GM21367 (cell line): ENCODE measurements at regions not wholly inside any gene's neighbourhood (a gene's known extent, or its start where the extent isn't known, plus 50 kb on each side); places are given as distances from the start of the nearest gene placed in this dataset.
"Not testable (repeated sequence)": the region's sequence is repeated elsewhere in the genome, so short reads cannot be mapped to it uniquely, and the experiment has no call there.

Source experiments
- ATAC-seq: cut with Tn5 transposase; IDR thresholded peaks from one replicate; pipeline ENCODE4 v1.9.1; 2021; ENCODE audit not compliant: unreplicated experiment

DNA sequence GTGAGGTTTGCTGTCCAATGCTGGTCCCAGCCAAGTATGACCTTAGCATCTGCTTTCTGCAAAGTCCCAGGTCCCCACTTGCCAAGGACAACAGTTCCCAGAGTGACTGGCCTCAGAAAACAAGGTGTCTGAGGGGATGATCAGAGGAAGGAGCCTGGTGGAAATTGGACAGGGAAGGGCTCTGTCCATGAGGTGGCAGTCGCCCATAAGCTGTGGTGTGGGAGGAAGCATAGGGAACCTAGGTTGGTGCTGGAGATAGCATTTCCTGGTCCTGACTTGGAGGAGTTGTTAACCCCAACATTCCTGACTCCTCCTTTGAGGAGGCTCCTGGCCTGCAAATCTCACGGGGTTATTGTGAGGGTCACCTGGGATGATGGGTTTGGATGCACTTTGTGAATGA lies 77.8 kb downstream of the LIMS4 start:
- not testable (repeated sequence) for ATAC-seq

DNA sequence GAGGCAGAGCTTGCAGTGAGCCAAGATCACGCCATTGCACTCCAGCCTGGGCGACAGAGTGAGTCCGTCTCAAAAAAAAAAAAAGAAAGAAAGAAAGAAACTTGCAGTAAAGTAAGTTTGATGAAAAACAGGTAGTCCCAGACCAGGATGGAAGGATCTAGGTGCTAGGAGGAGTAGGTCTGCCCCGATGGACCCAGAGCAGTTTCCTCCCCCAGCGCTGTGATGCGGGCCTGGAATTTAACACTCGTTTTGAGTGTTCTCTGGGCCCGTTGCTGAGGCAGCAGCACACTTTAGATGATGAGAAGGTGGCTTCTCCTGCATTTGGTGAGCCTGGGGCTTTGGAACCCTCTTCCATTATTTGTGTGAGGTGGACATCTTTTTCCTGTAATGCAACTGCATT lies 80.2 kb downstream of the LIMS4 start:
- ATAC-seq, result not testable (repeated sequence)

DNA sequence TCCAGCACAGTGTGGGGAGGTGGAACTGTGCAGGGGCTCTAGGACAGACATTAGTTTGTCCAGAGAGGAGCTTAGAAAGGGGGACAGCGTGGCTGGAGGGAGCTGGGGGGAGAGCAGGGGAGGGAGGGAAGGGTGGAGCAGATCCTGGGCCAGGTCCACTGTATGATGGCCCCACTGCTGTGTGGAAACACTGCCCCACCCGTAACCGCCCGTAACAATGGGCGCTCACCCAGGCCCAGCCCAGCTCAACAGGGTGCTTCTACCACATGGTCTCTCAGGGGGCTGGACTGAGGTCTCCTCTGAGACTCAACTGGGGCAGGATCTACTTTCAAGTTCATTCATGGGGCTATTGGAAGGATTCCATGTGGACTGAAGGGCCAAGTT lies 81.6 kb downstream of the LIMS4 start:
- ATAC-seq, result not testable (repeated sequence)

DNA sequence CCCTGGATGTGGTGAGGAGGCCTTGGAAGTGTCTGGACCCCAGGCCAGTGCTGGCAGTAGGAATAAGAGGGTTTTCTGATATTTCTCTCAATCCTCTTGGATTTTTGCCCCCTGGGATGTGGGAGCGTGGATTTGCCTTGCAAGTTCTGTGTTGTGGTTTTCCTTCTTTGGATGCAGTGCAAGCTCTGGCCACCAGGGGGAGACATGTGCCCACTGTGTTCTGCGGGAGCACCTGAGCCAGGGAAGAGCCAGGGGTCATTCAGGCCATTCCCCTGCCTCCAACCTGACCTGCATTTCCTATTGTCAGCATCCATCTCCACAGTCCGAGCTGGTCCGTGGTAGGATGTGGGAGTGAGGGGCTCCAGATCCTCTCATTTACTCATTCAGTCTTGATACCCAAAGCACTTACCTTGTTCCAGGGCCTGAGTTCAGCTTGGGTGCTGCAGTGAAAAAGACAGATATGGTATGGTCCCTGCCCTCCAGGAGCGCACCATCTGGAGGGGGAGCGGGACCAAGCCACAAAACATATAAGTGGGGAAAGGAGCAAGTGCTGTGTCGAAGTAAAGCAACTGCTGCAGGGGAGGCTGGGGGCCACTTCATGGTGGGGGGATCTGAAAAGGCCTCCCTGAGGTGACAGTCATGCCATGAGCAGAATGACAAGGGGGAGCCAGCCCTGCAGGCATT lies 82.1 kb downstream of the LIMS4 start:
- ATAC-seq, result not testable (repeated sequence)

DNA sequence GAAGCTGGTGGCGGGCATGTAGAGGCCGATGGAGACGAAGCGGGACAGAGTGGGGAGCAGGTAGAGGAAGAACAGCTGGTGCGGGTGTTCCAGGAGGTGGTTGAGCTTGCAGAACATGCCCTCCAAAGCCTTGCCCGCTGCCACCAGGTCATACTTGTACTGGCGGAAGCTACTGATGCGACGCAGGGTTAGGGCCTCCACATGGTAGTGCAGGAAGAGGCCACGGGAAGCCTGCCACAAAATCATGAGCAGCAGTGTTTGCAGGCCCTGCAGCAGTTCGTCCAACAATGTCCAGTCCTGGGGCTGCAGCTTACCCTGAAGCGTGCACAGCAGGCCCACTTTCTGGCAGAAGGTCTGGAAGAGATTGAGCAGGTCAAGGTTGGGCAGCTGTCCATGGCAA lies 85.6 kb downstream of the LIMS4 start:
- ATAC-seq, result not testable (repeated sequence)

DNA sequence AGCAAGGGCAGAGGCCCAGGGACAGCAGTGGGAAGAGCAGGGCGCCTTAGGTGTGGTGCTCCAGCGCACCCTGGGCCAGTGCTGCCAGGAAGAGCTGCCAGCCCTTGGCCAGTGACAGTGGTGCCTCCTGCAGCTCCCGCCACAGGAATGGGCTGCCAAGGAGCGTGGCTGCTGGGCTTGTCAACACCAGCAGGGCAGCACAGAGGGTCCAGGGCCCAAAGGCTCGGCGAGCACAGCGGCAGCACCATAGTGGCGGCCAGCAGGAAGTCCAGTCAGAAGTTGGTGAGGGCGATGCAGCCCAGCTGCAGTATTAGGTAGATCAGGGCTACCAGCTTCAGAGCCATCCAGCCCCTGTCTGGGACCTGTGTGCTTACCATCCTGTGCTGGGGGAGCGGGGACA lies 86.1 kb downstream of the LIMS4 start:
- not testable (repeated sequence) for ATAC-seq

DNA sequence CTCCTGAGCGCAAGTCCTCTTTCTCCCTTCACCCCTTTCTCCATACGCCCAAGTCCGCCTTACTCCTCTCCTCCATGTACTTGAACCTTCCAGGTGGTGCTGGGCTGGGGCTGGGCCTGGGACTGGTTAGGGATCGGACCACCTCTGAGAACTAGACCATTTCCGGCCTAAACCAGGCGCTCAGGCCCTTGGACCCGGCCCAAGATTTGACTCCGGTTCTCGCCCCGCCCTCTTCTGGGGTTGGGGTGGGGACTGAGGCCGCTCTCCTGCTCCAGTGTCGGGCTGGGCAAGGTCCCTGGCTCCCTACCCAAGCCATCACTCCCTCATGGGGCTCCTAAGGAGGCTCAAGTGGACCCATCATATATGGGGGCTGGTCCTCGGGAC lies 87.9 kb downstream of the LIMS4 start:
- ATAC-seq, result not testable (repeated sequence)

DNA sequence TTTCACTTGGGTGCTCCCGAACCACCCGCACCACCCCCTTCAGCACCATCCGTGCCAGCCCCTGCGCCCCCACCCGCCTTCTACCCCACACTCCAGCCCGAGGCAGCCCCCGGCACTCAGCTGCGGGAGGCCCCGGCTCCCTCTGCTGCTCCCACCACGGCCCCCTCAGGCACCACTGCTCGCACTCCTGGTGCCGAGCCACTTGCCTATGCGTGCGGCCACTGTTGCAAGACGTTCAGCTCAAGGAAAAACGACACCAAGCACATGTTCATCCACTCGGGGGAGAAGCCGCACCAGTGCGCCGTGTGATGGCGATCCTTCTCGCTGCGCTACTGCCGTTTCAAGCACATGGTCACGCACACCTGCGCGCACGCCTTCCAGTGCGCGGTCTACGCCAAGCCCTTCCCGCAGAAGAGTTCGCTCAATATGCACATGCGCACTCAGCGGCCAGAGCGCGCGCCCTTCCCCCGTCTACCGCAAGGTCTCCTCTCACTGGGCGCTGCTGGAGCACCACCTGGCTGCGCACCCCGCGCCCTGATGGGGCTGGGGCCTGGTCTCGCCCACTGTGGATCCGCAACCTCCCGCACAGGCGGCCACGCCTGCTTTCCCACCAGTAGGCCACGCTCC lies 88.4 kb downstream of the LIMS4 start:
- ATAC-seq, result not testable (repeated sequence)

DNA sequence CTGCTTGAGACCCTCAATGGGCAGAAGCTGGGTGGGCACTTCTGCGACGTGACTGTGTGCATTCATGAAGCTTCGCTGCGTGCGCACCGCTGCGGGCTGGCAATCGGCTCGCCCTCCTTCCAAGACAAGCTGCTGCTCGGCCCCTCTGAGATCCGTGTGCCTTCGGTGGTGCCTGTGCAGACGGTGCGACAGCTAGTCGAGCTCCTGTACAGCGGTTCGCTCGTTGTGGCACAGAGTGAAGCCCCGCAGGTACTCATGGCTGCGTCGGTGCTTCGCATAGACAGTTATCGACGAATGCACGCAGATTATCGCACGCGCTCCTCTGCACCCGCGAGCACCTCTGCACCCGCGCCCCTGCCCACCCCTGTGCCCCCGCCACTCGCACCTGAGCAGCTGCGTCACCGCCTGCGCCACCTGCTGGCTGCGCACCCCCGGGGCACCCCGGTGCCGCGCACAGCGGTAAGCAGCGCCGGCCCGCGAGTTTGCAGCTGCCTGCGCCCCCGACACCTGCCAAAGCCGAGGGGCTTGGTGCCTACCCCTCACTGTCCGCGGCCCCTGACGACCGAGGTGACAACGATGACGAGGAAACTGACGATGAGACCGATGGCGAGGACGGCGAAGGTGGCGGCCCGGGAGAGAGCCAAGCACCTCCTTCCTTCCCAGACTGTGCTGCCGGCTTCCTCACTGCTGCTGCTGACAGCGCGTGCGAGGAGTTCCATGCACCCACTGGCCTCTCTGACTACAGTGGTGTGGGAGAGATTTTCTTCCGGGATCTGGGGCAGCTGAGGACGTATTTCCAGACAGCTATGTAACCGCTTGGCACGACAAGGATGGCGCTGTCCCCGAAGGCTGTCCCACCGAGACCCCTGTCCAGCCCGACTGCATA lies 89.2 kb downstream of the LIMS4 start:
- not testable (repeated sequence) for ATAC-seq

DNA sequence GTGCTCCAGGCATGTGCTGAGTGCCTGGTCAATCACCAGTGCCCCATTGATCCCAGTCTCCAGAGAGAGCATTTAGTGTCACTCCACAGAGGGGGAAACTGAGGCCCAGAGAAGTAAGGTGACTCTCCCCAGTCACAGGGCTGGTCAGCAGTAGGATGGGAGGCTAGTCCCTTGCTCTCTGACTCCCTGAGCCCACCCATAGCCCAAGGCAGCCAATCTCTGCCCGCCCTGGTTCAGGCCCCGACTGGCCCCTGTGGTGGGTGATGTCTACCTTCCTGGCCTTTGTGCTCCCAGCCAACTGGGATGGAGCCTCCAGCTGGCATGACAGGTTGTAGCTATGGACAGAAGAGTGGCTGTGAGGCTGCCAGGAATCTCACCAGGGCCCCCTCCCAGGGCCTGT lies 99.1 kb downstream of the LIMS4 start:
- ATAC-seq, result not testable (repeated sequence)

DNA sequence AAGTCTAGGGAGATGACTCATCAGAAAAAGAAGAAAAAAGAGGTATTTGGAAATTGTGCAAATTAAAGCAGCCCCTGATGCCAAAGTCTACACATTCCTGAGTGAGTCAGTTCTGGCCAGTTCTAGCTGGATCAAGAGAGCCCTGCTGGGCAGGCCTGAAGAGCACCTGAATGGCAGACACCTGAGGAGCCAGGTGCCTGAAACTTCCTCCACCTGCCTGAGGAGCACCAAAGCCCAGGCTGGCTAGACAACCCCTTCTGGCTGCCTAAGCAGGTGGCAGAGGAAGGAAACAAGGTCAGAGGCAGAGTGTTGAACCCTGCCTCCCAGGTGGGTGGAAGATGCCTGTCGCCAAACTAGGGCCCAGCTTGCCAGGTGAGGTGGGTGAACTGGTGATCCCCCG lies 101.0 kb downstream of the LIMS4 start:
- not testable (repeated sequence) for ATAC-seq

DNA sequence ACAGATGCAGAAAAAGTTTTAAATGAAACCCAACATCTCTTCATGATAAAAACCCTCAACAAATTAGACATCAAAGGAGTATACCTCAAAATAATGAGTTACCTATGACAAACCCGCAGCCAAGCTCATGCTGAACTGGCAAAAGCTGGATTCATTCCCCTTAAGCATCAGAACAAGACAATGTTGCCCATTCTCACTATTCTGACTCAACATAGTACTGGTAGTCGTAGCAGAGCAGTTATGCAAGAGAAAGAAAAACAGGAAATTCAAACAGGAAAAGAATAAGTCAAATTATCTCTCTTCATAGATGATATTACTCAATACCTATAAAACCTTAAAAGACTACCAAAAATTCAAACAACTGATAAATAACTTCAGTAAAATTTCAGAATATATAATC lies 115.0 kb downstream of the LIMS4 start:
- not testable (repeated sequence) for ATAC-seq

DNA sequence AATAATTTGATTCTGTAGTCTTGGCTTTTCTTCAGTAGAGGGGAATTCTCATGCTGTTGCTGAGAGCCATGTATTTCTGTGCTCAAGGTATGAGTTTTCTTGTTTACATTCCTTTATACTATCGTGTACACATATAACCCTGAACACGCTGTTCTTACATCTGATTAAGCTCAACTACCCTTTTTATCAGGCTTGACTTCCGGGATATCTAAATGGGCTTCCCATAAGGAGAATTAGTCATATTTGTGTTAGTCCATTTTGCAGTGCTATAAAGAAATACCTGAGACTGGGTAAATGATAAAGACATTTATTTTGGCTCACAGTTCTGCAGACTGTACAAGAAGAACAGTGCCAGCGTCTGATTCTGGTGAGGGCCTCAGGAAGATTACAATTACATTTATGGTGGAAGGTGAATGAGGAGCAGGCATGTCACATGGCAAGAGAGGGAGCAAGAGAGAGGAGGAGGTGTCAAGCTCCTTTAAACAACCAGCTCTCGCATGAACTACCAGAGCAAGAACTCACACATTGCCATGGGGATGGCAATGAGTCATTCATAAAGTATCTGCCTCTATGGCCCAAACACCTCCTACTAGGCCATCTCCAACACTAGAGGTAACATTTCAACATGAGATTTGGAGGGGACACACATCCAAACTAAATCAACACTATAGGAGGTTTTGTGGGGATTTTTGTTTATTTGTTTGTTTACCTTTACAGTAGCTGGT lies 118.2 kb downstream of the LIMS4 start:
- ATAC-seq, result not testable (repeated sequence)

DNA sequence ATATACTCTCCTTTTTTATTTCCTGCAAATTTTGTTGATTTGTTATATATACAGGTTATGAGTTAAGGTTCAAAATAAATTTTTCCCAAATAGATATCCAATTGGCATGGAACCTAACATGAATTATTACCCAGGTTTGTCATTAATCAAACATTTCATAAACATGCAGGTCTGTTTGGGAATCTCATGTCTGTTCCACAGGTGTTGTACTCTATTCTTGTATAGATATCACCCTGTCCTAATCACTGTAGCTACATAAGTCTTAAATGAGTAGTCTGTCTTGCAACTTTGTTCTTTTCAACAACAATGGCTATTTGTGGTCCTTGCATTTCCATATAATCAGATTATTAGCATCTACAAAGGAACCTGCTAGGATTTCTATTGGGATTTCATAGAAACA lies 121.9 kb downstream of the LIMS4 start:
- not testable (repeated sequence) for ATAC-seq

DNA sequence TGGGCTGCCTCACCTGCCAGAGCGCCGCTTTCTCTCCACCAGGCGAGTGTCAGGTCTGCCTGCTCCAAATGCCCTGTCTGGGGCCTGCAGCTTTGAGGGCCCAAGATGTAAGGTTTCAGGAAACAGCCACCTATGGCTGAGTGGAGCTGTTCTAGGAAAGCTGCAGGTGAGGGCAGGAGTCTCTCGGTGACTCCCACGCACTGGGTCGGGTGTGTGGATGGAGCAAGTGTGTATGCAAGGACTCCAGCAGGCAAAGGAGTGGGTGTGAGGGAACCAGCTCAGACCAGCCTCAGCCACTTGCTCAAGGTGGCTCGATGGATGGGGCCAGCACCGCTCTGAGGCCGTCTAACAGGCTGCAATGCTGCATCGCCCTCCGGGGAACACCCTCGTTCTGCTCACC lies 123.7 kb downstream of the LIMS4 start:
- ATAC-seq, result not testable (repeated sequence)

DNA sequence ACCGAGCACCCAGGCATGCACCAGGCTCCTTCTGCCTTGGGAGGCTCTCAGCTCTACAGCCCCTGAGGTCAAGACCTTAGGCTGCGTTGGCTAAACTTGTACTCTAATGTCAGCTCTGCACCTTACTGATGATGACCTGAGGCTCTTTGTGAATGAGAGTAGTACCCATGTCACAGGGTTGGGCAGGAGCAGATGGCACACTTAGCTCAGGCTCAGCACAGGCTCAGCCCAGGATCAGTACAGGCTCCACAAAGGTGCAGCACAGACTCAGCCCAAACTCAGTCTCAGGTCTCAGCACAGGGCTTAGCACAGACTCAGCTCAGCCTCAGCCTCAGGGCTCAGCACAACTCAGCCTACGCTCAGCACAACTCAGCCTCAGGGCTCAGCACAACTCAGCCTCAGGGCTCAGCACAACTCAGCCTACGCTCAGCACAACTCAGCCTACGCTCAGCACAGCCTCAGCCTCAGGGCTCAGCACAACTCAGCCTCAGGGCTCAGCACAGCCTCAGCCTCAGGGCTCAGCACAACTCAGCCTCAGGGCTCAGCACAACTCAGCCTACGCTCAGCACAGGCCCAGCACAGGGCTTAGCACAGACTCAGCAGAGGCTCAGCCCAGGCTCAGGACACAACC lies 128.1 kb downstream of the LIMS4 start:
- not testable (repeated sequence) for ATAC-seq

DNA sequence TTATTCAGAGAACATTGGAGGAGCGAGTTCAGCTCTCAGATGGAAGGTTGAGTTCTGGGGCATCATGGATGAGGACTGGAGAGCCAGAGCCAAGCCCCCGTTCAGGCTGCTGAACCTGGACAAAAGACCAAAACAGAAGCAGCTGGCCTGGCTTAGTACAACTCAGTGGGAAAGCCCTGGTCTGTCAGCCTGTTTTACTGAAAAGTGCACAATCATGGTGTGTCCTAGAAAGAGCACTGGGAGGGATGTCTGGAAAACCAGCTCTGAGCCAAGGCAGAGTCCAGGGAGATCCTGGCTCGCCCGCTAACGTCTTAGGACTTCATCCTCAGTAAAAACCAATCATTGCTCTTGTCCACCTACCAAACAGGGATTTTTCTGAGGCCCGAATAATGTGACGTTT lies 129.7 kb upstream of the MTLN start:
- ATAC-seq, result not testable (repeated sequence)

DNA sequence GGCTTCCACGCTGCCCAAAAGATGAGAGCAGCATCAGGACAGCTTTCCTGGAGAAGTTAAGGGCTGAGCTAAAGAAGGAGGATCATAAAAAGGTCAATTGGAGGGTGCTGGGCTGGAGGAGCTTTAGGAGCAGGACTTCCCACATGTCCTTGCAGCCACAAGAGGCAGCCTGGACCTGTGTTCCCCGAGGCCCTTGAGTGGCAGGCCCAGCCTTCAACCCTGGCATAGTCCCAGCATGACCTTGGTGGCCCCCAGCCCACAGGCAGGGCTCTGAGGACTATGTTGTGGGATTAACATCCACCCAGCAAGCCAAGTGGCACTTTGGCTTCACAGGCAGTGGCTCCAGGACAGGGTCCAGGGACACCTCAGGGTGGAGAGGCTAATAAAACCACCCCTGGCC lies 126.8 kb upstream of the MTLN start:
- ATAC-seq, result not testable (repeated sequence)

DNA sequence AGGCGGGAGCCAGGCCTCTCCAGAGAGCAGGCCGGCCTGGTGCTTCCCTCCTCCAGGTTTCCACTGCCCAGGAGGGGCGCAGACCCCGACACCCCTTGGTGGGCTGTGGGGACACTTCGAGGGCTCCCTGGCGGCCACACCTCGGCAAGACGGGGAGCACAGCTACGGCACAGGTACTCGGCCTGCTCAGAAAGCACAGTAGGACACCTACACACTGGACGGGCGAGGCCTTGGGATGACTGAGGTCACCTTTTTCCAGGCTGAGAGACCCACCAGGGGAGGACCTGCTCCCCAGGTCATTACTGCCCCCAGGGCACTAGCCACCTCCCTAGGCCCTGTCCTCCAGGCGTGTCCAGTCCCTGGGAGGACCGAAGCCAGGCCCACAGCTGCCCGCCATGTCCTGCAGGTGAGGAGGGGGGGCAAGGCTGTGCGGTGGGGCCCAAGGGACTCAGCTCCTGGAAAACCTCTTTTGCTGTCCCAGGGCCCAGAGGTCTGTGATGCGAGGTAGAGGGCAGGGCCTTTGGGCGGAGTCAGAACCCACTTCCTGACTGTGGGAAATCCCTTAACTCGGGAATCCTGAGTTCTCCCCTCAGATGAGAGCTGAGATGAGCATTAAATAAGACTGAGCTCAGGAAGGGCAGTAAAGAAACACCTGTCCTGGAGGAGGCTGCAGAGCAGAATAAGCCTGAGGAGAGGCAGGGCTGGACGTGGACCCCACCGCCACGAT lies 126.1 kb upstream of the MTLN start:
- ATAC-seq, result not testable (repeated sequence)

DNA sequence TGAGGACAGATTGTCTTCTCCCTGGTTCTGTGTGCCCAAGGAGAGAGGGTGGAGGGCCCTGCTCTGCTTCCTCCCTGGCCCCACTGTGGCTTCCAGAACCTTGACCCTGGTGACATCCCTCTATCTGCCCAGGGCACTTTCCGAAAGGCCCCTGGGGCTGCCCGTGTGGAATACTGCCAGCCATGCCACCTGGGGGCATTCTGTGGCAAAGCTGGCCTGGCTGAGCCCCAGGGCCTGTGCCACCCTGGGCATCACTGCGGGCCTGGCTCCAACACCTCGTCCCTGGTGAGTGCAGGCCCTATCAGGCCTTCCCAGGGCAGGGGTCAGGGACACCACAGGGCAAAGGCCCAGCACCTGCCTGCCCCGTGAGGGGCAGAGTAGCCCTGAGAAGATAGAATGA lies 123.7 kb upstream of the MTLN start:
- not testable (repeated sequence) for ATAC-seq
